Pancreas (tissue), 10 donors: ENCODE measurements at regions not wholly inside any gene's neighbourhood (a gene's known extent, or its start where the extent isn't known, plus 50 kb on each side); places are given as distances from the start of the nearest gene placed in this dataset.

Source experiments
- ATAC-seq, 4 donors: fragments of 200-7000 bp; cut with Tn5 transposase; one replicate each; pipeline versions ENCODE4 v1.8.0 to v1.9.1; 2020; ENCODE audit warnings: mild to moderate bottlenecking in 4 of 4, moderate library complexity in 4 of 4
- DNase-seq, 6 donors: peaks; one replicate each; pipeline ENCODE4 v3.0.0-alpha.2; 2020
- FAIRE-seq: peaks from 2 replicates; lab custom pipeline; 2012; peaks lifted over from hg19 to GRCh38; lab: Jason Lieb, UNC
- H3K27ac ChIP-seq, 4 donors: fragments of 200-600 bp; sonication (generic); 1 replicate in 3 of 4; 2 replicates in 1 of 4; pipeline versions ENCODE4 v1.5.0 to v1.8.0; 2020
- H3K27me3 ChIP-seq, 4 donors: fragments of 200-600 bp; one replicate each; pipeline ENCODE4 v1.8.0; 2021
- H3K36me3 ChIP-seq, 3 donors: fragments of 200-600 bp; sonication (generic) in 1 of 3; one replicate each; pipeline versions ENCODE4 v1.5.0 to v1.8.0; 2020 to 2021
- H3K4me1 ChIP-seq, 3 donors: fragments of 200-600 bp; one replicate each; pipeline ENCODE4 v1.8.0; 2021
- H3K4me3 ChIP-seq, 4 donors: fragments of 200-600 bp; sonication (generic) in 2 of 4; one replicate each; pipeline versions ENCODE4 v1.5.0 to v1.8.0; 2020 to 2021
- H3K9me3 ChIP-seq, 4 donors: fragments of 200-600 bp; one replicate each; pipeline ENCODE4 v1.8.0; 2021
- CTCF ChIP-seq, 4 donors: fragments of 200-600 bp; sonication (generic) in 3 of 4; IDR thresholded peaks; one replicate each; pipeline versions ENCODE4 v1.5.0 to v1.8.0; 2021; ENCODE audit warnings: antibody characterized with exemption in 4 of 4
- WGBS, 2 donors: extraction: QIAGEN DNeasy Blood & Tissue Kit; methylation state at CpG; one replicate each; pipeline ENCODE4 v1.1.7; 2013; 5-methylcytosine and 5-hydroxymethylcytosine counted together
- intact Hi-C, 3 donors: fragments of 100-400 bp; cut with DNase I; formaldehyde crosslinking; loops; one replicate each; pipeline versions ENCODE4 v1.11.1 to v1.14.2; 2022
- donor health status: healthy with polysubstance abuse.
- donor health status: DM: no; HTN: no; CAD: no; lungs with moderate emphysema.
- donor health status: DM: no; HTN: no; CAD: no.
- donor health status: control.
- donor health status: control.
- donor health status: Bipolar disorder and iron deficiency.
- donor health status: DM: yes; HTN: yes; CAD: no.
- donor health status: DM: no; HTN: no; CAD: no.
- donor health status: DM: no; HTN: no; CAD: no.
- donor health status: DM: yes; HTN: yes; CAD: no.

GRCh38 chr9:86659413-86660046 lies 287.8 kb downstream of the GAS1 start:
- no peak for FAIRE-seq

GRCh38 chr9:86655147-86655546 lies 292.2 kb downstream of the GAS1 start:
- ATAC-seq (no peak), FAIRE-seq (no peak), DNase-seq (no peak)
- Histone ChIP-seq H3K27ac (no peak overlapping the region), H3K4me3 (no peak overlapping the region), H3K36me3 (no peaks in the 10 kb centered on the region), H3K27me3 (no peaks in the 10 kb centered on the region), H3K4me1 (no peaks in the 10 kb centered on the region), H3K9me3 (no peaks in the 10 kb centered on the region)
- TF ChIP-seq CTCF (IDR thresholded peaks at IDR 0.05): no peak
- intact Hi-C loops: no loop called here

More at GRCh38 chr9:86659413-86660046, 287.8 kb downstream of the GAS1 start:
- H3K27me3 ChIP-seq: no peaks in the 10 kb centered on the region
- no peaks in the 10 kb centered on the region for H3K9me3 ChIP-seq
- 44 to 91% methylated on average over 3 of the region's 3 CpGs for WGBS, 2 donors
- H3K4me1 ChIP-seq: no peaks in the 10 kb centered on the region
- no peak for TF ChIP-seq CTCF (IDR thresholded peaks at IDR 0.05)
- intact Hi-C loops: no loop called here
- DNase-seq (no peak), ATAC-seq (no peak)
- no peaks in the 10 kb centered on the region for H3K36me3 ChIP-seq
- H3K4me3 ChIP-seq: no peak overlapping the region
- H3K27ac ChIP-seq: no peak overlapping the region

GRCh38 chr9:86653466-86653865 lies 293.8 kb downstream of the GAS1 start:
- H3K27ac ChIP-seq: no peak overlapping the region
- DNase-seq (no peak), ATAC-seq (no peak), FAIRE-seq (no peak)
- no peaks in the 10 kb centered on the region for H3K27me3 ChIP-seq
- no peaks in the 10 kb centered on the region for H3K9me3 ChIP-seq
- no peak for TF ChIP-seq CTCF (IDR thresholded peaks at IDR 0.05)
- no peaks in the 10 kb centered on the region for H3K36me3 ChIP-seq
- no peak overlapping the region for H3K4me3 ChIP-seq
- H3K4me1 ChIP-seq: no peaks in the 10 kb centered on the region
- intact Hi-C loops: no loop called here
- 56 to 89% methylated on average over 3 of the region's 3 CpGs for WGBS, 2 donors

- intact Hi-C loops: no loop called here
- no peak for ATAC-seq
- WGBS, 2 donors: 76 to 86% methylated on average over 2 of the region's 2 CpGs
- no peaks in the 10 kb centered on the region for H3K27me3 ChIP-seq
- no peak for DNase-seq
- no peak overlapping the region for H3K4me3 ChIP-seq
- no peaks in the 10 kb centered on the region for H3K4me1 ChIP-seq
- no peak overlapping the region for H3K27ac ChIP-seq
- FAIRE-seq: no peak
- no peaks in the 10 kb centered on the region for H3K9me3 ChIP-seq
- no peak for TF ChIP-seq CTCF (IDR thresholded peaks at IDR 0.05)
- no peaks in the 10 kb centered on the region for H3K36me3 ChIP-seq
Observed at GRCh38 chr9:86652736-86653135, 294.6 kb downstream of the GAS1 start.

GRCh38 chr9:86649913-86650312 lies 295.7 kb upstream of the TUT7 start:
- no peak for FAIRE-seq
- WGBS, 2 donors: 85 to 94% methylated on average over 4 of the region's 4 CpGs
- TF ChIP-seq CTCF (IDR thresholded peaks at IDR 0.05): no peak
- DNase-seq: no peak
- Histone ChIP-seq H3K9me3 (no peaks in the 10 kb centered on the region), H3K4me1 (no peaks in the 10 kb centered on the region), H3K27me3 (no peaks in the 10 kb centered on the region), H3K4me3 (no peak overlapping the region), H3K27ac (no peak overlapping the region), H3K36me3 (no peaks in the 10 kb centered on the region)
- no peak for ATAC-seq
- intact Hi-C loops: no loop called here
